ENCODE measurements at regions not wholly inside any gene's neighbourhood (a gene's known extent, or its start where the extent isn't known, plus 50 kb on each side); places are given as distances from the start of the nearest gene placed in this dataset.
"Not testable (repeated sequence)": the region's sequence is repeated elsewhere in the genome, so short reads cannot be mapped to it uniquely, and the experiment has no call there.

DNA sequence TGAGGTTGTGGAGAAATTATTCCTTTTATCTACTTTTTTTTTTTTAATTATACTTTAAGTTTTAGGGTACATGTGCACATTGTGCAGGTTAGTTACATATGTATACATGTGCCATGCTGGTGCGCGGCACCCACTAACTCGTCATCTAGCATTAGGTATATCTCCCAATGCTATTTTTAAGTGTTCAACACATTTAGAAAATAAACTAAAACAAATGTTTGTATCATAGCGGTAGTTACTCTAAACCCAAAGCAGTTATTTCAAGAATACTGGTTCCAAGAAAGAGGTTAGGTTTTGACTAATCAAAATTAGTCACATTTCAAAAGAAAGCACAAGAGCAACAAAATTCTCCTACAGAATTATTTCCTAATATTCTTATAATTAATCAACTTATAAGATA is 119.5 kb upstream of the SEM1 start:
- not testable (repeated sequence) for H4K91ac ChIP-seq (ENCODE audit: low read depth, low read length); H3K14ac ChIP-seq (ENCODE audit: low read length); H2AFZ ChIP-seq (ENCODE audit: insufficient read depth, low read length, poor library complexity); H3K23ac ChIP-seq (ENCODE audit: low read length); H4K12ac ChIP-seq (ENCODE audit: low read depth, low read length); H3K27me3 ChIP-seq (ENCODE audit: insufficient read depth, low read length); H3K79me1 ChIP-seq (ENCODE audit: low read length); H3K27ac ChIP-seq (ENCODE audit: low read depth, low read length); H3K4me3 ChIP-seq (ENCODE audit: low read depth, low read length); H3K79me2 ChIP-seq (ENCODE audit: control insufficient read depth, insufficient read depth, low read length, poor library complexity); H2AK5ac ChIP-seq (ENCODE audit: low read length); H4K8ac ChIP-seq (ENCODE audit: low read depth, low read length); H3K4me1 ChIP-seq (ENCODE audit: control insufficient read depth in 1 of 2, insufficient read depth in 2 of 2, low read length in 2 of 2); H3K9ac ChIP-seq (ENCODE audit: low read length); H3K36me3 ChIP-seq (ENCODE audit: control insufficient read depth in 1 of 2, insufficient read depth in 2 of 2, low read length in 2 of 2); H2BK12ac ChIP-seq (ENCODE audit: low read length); H3K4ac ChIP-seq (ENCODE audit: low read depth, low read length); H3K4me2 ChIP-seq (ENCODE audit: low read length); H2BK120ac ChIP-seq (ENCODE audit: insufficient read depth, low read length, poor library complexity); H2BK5ac ChIP-seq (ENCODE audit: low read depth, low read length, poor library complexity); H3K18ac ChIP-seq (ENCODE audit: low read length); DNase-seq; H3K9me3 ChIP-seq (ENCODE audit: insufficient read depth, low read depth, low read length)
- WGBS (ENCODE audit: extremely low coverage, insufficient coverage, insufficient read length) = no CpG with 5 or more reads among the region's 4 CpGs

DNA sequence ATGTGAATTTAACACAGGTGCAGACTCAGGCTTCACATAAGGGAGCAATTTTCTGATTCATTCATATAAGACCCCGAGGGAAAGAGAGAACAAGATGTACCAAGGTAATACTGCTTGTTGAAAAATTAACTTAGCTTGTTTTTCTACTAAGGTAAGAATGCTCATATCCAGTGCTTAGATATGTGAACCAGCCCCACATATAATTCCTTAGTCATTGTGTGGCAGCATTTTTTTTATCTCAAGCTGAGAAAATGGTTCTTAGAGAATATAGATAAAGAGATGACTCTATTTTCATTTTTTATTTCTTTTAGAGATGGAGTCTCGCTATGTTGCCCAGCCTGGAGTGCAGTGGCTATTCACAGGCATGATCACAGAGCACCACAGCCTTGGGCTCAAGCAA is 121.8 kb upstream of the SEM1 start:
- no peak overlapping the region for H2AK5ac ChIP-seq (ENCODE audit: low read length)
- no peaks in the 10 kb centered on the region for H3K36me3 ChIP-seq (ENCODE audit: control insufficient read depth in 1 of 2, insufficient read depth in 2 of 2, low read length in 2 of 2)
- H3K79me2 ChIP-seq (ENCODE audit: control insufficient read depth, insufficient read depth, low read length, poor library complexity) = no peaks in the 10 kb centered on the region
- H3K27me3 ChIP-seq (ENCODE audit: insufficient read depth, low read length) = no peaks in the 10 kb centered on the region
- H4K91ac ChIP-seq (ENCODE audit: low read depth, low read length) = no peak overlapping the region
- no peak overlapping the region for H2BK12ac ChIP-seq (ENCODE audit: low read length)
- no peak overlapping the region for H4K8ac ChIP-seq (ENCODE audit: low read depth, low read length)
- H3K9me3 ChIP-seq (ENCODE audit: insufficient read depth, low read depth, low read length) = no peaks in the 10 kb centered on the region
- H2BK120ac ChIP-seq (ENCODE audit: insufficient read depth, low read length, poor library complexity) = no peak overlapping the region
- H3K9ac ChIP-seq (ENCODE audit: low read length) = no peak overlapping the region
- H3K14ac ChIP-seq (ENCODE audit: low read length) = no peak overlapping the region
- H2AFZ ChIP-seq (ENCODE audit: insufficient read depth, low read length, poor library complexity) = no peak overlapping the region
- no peak overlapping the region for H3K4me2 ChIP-seq (ENCODE audit: low read length)
- H3K4me3 ChIP-seq (ENCODE audit: low read depth, low read length) = no peak overlapping the region
- no peak overlapping the region for H3K23ac ChIP-seq (ENCODE audit: low read length)
- no peak overlapping the region for H4K12ac ChIP-seq (ENCODE audit: low read depth, low read length)
- H3K4ac ChIP-seq (ENCODE audit: low read depth, low read length) = no peak overlapping the region
- no peak overlapping the region for H3K27ac ChIP-seq (ENCODE audit: low read depth, low read length)
- H3K18ac ChIP-seq (ENCODE audit: low read length) = no peak overlapping the region
- H2BK5ac ChIP-seq (ENCODE audit: low read depth, low read length, poor library complexity) = no peak overlapping the region
- no peaks in the 10 kb centered on the region for H3K4me1 ChIP-seq (ENCODE audit: control insufficient read depth in 1 of 2, insufficient read depth in 2 of 2, low read length in 2 of 2)
- H3K79me1 ChIP-seq (ENCODE audit: low read length) = no peaks in the 10 kb centered on the region
- peak; percentile 9 to 74 for DNase-seq
- no CpG with 5 or more reads among the region's 2 CpGs for WGBS (ENCODE audit: extremely low coverage, insufficient coverage, insufficient read length)

GRCh38 chr7:96832092-96832662 is 122.5 kb upstream of the SEM1 start:
- Histone ChIP-seq H2AK5ac (ENCODE audit: low read length) (no peak overlapping the region), H2BK120ac (ENCODE audit: insufficient read depth, low read length, poor library complexity) (no peak overlapping the region), H3K9me3 (ENCODE audit: insufficient read depth, low read depth, low read length) (no peaks in the 10 kb centered on the region), H3K4ac (ENCODE audit: low read depth, low read length) (no peak overlapping the region), H4K12ac (ENCODE audit: low read depth, low read length) (no peak overlapping the region), H3K27ac (ENCODE audit: low read depth, low read length) (no peak overlapping the region), H3K18ac (ENCODE audit: low read length) (no peak overlapping the region), H2BK5ac (ENCODE audit: low read depth, low read length, poor library complexity) (no peak overlapping the region), H3K23ac (ENCODE audit: low read length) (no peak overlapping the region), H4K91ac (ENCODE audit: low read depth, low read length) (no peak overlapping the region), H2BK12ac (ENCODE audit: low read length) (no peak overlapping the region), H3K4me1 (ENCODE audit: control insufficient read depth in 1 of 2, insufficient read depth in 2 of 2, low read length in 2 of 2) (no peaks in the 10 kb centered on the region), H3K79me2 (ENCODE audit: control insufficient read depth, insufficient read depth, low read length, poor library complexity) (no peaks in the 10 kb centered on the region), H3K4me2 (ENCODE audit: low read length) (no peak overlapping the region), H3K9ac (ENCODE audit: low read length) (no peak overlapping the region), H3K4me3 (ENCODE audit: low read depth, low read length) (no peak overlapping the region), H4K8ac (ENCODE audit: low read depth, low read length) (no peak overlapping the region), H3K79me1 (ENCODE audit: low read length) (no peaks in the 10 kb centered on the region), H3K27me3 (ENCODE audit: insufficient read depth, low read length) (no peaks in the 10 kb centered on the region), H3K14ac (ENCODE audit: low read length) (no peak overlapping the region), H3K36me3 (ENCODE audit: control insufficient read depth in 1 of 2, insufficient read depth in 2 of 2, low read length in 2 of 2) (no peaks in the 10 kb centered on the region), H2AFZ (ENCODE audit: insufficient read depth, low read length, poor library complexity) (no peak overlapping the region)
- no CpG with 5 or more reads among the region's 1 CpG for WGBS (ENCODE audit: extremely low coverage, insufficient coverage, insufficient read length)
- DNase-seq = peak in 1 of 2 donors; percentile 80

DNA sequence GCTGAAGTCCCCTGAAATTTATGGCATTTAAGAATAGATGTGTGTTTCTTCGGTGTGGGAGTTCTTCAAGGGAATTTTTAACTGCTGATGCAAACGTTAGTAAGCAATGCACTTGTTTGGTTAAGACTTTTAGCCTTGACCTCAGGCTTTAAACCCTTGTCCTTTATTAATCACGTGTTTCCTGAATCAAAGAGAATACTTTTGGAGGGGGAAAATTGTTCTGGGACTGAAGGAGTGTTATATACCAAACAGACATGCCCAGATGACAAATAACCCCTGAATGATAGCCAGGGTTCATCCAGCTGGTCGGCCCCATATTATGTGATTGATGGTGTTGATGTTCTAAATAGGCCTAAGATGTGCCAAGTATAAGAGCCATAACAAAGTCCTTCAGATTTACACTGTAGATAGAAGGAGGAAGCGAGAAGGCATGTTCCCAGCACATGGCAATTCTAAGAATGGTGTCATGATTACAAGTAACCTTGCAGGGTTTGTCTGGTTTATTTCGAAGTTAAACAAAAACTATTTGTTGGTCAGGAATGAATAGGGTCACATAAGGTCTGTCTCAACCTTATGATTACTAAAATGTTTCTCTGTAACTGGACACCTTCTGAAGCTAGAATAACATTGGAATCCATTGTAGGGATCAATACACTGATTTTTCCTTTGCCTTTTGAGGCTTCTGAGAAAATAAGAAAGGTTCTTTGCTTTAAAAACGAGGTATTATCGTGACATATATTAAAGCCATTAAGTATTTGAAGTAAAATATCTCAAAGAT is 124.2 kb upstream of the SEM1 start:
- no peak overlapping the region for H2BK5ac ChIP-seq (ENCODE audit: low read depth, low read length, poor library complexity)
- H3K14ac ChIP-seq (ENCODE audit: low read length) = no peak overlapping the region
- H3K4ac ChIP-seq (ENCODE audit: low read depth, low read length) = no peak overlapping the region
- no peak overlapping the region for H3K4me3 ChIP-seq (ENCODE audit: low read depth, low read length)
- H2AK5ac ChIP-seq (ENCODE audit: low read length) = no peak overlapping the region
- H2AFZ ChIP-seq (ENCODE audit: insufficient read depth, low read length, poor library complexity) = no peak overlapping the region
- peak in 1 of 2 donors; percentile 4 for DNase-seq
- no peak overlapping the region for H3K23ac ChIP-seq (ENCODE audit: low read length)
- no peak overlapping the region for H2BK120ac ChIP-seq (ENCODE audit: insufficient read depth, low read length, poor library complexity)
- H3K79me1 ChIP-seq (ENCODE audit: low read length) = no peaks in the 10 kb centered on the region
- H3K27ac ChIP-seq (ENCODE audit: low read depth, low read length) = no peak overlapping the region
- H3K79me2 ChIP-seq (ENCODE audit: control insufficient read depth, insufficient read depth, low read length, poor library complexity) = no peaks in the 10 kb centered on the region
- no peak overlapping the region for H4K91ac ChIP-seq (ENCODE audit: low read depth, low read length)
- H4K8ac ChIP-seq (ENCODE audit: low read depth, low read length) = no peak overlapping the region
- no peak overlapping the region for H3K4me2 ChIP-seq (ENCODE audit: low read length)
- H3K9ac ChIP-seq (ENCODE audit: low read length) = no peak overlapping the region
- H3K9me3 ChIP-seq (ENCODE audit: insufficient read depth, low read depth, low read length) = no peaks in the 10 kb centered on the region
- H4K12ac ChIP-seq (ENCODE audit: low read depth, low read length) = no peak overlapping the region
- H3K4me1 ChIP-seq (ENCODE audit: control insufficient read depth in 1 of 2, insufficient read depth in 2 of 2, low read length in 2 of 2) = no peaks in the 10 kb centered on the region
- no peak overlapping the region for H3K18ac ChIP-seq (ENCODE audit: low read length)
- no peaks in the 10 kb centered on the region for H3K27me3 ChIP-seq (ENCODE audit: insufficient read depth, low read length)
- WGBS (ENCODE audit: extremely low coverage, insufficient coverage, insufficient read length) = no CpG with 5 or more reads among the region's 8 CpGs
- H2BK12ac ChIP-seq (ENCODE audit: low read length) = no peak overlapping the region
- H3K36me3 ChIP-seq (ENCODE audit: control insufficient read depth in 1 of 2, insufficient read depth in 2 of 2, low read length in 2 of 2) = no peaks in the 10 kb centered on the region

Measured in trophoblast cell (in vitro differentiated cells and primary cell).